ENCODE measurements at regions not wholly inside any gene's neighbourhood (a gene's known extent, or its start where the extent isn't known, plus 50 kb on each side); places are given as distances from the start of the nearest gene placed in this dataset.

DNA sequence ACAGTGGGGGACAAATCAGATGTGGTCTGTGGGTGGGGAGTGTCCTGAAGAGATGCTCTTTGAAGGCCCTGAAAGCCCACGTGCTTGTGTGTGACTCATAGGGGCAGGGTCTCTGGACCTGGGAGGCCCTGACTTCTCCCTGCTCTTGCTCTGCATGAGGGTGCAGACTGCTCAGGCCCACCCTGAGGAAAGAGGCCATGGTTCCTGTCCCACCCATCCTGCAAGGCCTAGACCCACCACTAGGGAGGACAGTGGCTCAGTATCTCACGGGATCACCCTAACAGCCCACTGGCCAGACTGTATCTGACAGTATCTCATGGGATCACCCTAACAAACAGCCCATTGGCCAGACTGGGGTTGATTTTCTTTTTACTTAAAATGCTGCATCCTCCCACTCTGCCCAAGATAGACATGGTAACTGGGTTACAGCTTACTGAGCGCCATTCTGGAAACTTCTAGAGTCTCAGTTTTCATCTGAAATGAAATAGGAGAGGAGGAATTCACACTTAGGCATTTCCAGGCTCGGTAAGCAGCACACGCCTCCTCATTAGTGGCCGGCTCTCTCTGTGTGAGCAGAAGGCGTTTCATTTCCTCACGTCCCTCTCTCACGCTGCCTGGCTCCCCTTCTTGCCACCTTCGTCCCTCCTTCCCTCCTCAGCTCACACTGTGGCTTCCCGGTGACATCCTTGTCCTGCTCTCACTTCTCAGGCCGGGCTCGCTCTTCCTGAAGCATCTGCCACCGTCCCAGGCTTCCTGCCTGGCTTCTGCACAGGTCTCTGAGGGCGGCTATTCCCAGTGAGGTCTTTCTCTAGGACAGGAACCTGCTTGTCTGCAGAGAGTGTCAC is 242.6 kb downstream of the GLRX3 start:
- in situ Hi-C loops (cut with HindIII; ENCODE audit: low sequenced_read_pairs): no loop called here
- DNase-seq (ENCODE audit: low read depth, low spot score): no peak
- no peak for TF ChIP-seq CTCF (IDR thresholded peaks at IDR 0.05; ENCODE audit: low read depth, low read length)
- no peak overlapping the region for H3K4me3 ChIP-seq (ENCODE audit: low read depth, low read length)

GRCh38 chr10:130380056-130380455 is 243.9 kb downstream of the GLRX3 start:
- DNase-seq (ENCODE audit: low read depth, low spot score): no peak
- in situ Hi-C loops (cut with HindIII; ENCODE audit: low sequenced_read_pairs): no loop called here
- no peak overlapping the region for H3K4me3 ChIP-seq (ENCODE audit: low read depth, low read length)
- TF ChIP-seq CTCF (IDR thresholded peaks at IDR 0.05; ENCODE audit: low read depth, low read length): no peak

GRCh38 chr10:130382031-130382430 is 245.8 kb downstream of the GLRX3 start:
- DNase-seq (ENCODE audit: low read depth, low spot score): no peak
- in situ Hi-C loops (cut with HindIII; ENCODE audit: low sequenced_read_pairs): no loop called here
- no peak overlapping the region for H3K4me3 ChIP-seq (ENCODE audit: low read depth, low read length)
- no peak for TF ChIP-seq CTCF (IDR thresholded peaks at IDR 0.05; ENCODE audit: low read depth, low read length)

DNA sequence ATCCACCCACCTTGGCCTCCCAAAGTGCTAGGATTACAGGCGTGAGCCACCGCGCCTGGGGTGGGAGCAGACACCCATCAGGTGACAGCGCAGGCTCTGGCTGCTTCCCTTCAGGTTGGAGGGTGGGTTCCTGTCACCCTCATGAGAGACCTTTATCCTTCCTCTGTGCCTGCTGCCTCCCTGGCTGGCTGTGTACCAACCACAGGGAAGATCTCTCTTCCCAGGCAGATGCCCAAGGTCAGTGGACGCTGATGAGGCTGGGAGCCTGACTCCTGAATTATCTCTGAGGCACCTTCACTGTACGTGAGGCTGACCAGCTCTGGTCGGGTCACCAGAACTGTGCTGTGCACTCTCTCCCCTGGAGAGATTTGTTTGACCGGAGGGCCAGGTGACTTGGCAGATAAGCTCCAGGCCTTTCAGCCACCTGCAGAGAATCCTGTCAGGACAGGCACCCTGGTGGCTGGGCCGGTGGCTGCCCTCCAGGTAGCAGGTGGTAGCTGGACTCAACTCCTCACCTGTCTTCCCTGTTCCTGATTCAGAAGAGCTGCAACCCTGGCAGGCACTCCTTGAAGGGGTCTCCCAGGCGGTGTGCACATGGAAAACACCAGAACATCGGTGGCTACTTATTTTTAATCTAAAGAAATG is 251.9 kb downstream of the GLRX3 start:
- in situ Hi-C loops (cut with HindIII; ENCODE audit: low sequenced_read_pairs): no loop called here
- no peak for TF ChIP-seq CTCF (IDR thresholded peaks at IDR 0.05; ENCODE audit: low read depth, low read length)
- H3K4me3 ChIP-seq (ENCODE audit: low read depth, low read length): no peak overlapping the region
- no peak for DNase-seq (ENCODE audit: low read depth, low spot score)

DNA sequence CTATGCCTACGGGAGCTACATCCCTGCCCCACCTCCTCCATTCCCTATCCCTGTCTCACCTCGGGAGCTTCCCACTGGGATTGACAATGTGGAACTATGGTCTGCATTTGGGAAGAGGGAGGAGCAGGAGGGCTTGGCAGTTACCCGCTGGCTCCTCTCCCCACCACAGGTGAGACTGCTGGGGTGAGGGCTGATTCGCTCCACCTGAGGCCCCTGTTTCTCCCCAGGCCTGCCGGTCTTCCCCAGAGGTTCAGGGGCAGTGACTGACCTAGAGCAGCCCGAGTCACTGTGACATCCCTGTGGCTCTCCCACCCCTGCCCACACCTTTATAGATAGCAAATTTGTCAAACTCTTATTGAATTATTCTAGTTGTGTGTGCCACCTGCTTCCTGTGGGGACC is 252.6 kb downstream of the GLRX3 start:
- in situ Hi-C loops (cut with HindIII; ENCODE audit: low sequenced_read_pairs): no loop called here
- TF ChIP-seq CTCF (IDR thresholded peaks at IDR 0.05; ENCODE audit: low read depth, low read length): no peak
- DNase-seq (ENCODE audit: low read depth, low spot score): no peak
- H3K4me3 ChIP-seq (ENCODE audit: low read depth, low read length): no peak overlapping the region

DNA sequence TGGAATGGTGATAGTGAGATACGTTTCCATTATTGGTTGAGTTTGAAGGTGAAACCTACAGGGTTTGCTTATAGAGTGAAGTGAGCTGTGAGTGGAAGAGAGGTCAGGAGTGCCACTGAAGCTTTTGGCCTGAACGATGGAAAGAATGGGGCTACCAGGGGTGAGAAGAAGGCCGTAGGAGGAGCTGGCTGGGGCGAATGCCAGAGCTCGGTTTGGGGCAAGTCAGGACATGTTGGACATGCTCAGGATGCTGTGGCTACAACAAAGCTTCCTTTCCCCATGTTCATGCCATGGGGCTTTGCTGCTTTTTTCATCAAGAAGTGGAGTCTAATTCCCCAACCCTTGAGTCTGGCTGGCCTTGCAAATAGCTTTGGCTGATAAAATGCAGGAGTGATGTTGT is 253.7 kb downstream of the GLRX3 start:
- DNase-seq (ENCODE audit: low read depth, low spot score): no peak
- H3K4me3 ChIP-seq (ENCODE audit: low read depth, low read length): no peak overlapping the region
- in situ Hi-C loops (cut with HindIII; ENCODE audit: low sequenced_read_pairs): no loop called here
- no peak for TF ChIP-seq CTCF (IDR thresholded peaks at IDR 0.05; ENCODE audit: low read depth, low read length)
